ENCODE measurements at regions not wholly inside any gene's neighbourhood (a gene's known extent, or its start where the extent isn't known, plus 50 kb on each side); places are given as distances from the start of the nearest gene placed in this dataset.
"Not testable (repeated sequence)": the region's sequence is repeated elsewhere in the genome, so short reads cannot be mapped to it uniquely, and the experiment has no call there.

DNA sequence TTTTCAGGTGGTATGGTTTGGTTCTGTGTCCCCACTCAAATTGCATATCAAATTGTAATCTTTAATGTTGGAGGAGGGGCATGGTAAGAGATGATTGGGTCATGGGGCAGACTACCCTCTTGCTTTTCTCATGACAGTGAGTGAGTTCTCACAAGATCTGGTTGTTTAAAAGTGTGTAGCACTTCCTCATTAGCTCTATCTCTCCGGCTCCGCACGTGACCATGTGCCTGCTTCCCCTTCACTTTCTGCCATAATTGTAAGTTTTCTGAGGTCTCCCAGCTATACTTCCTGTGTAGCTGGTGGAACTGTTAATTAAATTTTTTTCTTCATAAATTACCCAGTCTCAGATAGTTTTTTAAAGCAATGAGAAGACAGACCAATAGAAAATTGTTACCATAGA is 843.2 kb downstream of the AMY1C start:
- ATAC-seq (no peak), DNase-seq (no peak)

DNA sequence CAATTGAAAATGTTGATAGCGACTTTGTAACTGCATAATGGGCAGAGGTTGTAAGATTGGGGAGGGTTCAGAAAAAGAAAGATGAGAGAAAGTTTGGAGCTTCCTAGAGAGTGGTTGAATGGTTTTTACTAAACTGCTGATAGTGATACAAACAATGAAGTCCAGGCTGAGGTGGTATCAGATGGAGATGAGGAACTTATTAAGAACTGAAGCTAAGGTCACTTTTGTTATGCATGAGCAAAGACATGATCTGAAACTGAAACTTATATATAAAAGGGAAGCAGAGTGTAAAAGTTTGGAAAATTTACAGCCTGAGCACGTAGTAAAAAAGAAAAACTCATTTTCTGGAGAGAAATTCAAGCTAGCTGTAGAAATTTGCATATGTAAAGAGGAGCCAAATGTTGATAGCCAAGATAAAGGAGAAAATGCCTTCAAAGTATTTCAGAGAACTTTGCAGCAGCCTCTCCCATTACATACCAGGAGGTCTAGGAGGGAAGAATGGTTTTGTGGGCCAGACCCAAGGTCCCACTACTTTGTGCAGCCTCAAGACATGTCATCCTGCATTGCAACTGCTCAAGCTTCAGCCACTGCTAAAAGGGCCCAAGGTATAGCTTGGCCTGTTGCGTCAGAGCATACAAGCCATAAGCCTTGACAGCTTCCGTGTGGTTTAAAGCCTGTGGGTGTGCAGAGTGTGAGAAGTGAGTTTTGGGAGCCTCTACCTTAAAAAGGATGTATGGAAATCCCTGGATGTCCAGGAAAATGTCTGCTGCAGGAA is 843.9 kb downstream of the AMY1C start:
- no peak for DNase-seq
- intact Hi-C loops (cut with DNase I): no loop called here
- no peak for ATAC-seq

More for the DNA sequence above, 843.2 kb downstream of the AMY1C start:
- intact Hi-C loops (cut with DNase I): no loop called here

- intact Hi-C loops (cut with DNase I): no loop called here
- no peak for ATAC-seq
- no peak for DNase-seq
Measured at GRCh38 chr1:104617474-104617873, 867.8 kb downstream of the AMY1C start.

DNA sequence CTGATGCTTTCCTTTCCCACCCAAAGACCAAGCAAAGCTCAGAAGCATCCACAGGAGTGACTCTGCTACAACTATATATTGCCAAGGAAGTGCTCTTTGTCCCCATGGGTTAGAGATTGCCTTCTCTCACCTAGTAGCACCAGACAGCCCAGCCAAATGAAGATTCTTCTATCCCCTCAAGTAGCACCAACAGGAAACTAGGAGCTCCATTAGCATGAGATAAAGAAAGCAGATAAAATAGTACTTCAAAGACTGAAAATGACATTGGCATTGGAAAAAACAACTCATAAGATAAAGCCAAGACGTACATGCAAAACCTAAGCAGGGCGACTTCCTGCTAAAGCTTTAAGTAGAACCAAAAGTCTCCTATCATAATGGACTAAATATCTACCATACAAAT is 871.5 kb downstream of the AMY1C start:
- DNase-seq (no peak), ATAC-seq (no peak)
- intact Hi-C loops (cut with DNase I): no loop called here

- no peak for DNase-seq
- ATAC-seq: no peak
- intact Hi-C loops (cut with DNase I): no loop called here
Measured at GRCh38 chr1:104624538-104624937, 874.8 kb downstream of the AMY1C start.

DNA sequence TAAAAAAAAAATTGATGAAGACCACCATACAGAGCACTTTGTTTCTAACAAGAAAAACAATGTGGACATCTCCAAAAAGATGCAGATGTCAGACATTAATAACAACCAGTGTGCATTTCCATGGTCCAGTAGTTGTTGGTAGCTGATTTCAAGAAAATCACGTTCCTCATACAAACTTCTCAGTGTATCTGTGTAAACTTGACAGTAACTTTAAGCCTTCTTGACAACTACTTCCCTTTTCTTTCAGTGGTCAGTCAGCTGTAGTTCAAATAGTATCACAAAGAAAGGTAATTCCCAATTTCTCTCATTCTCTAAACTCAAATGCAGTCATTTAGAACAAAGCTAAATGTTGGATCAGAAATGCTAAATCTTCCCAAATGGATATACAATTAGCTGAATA is 879.9 kb downstream of the AMY1C start:
- no peak for DNase-seq
- intact Hi-C loops (cut with DNase I): no loop called here
- ATAC-seq: no peak

DNA sequence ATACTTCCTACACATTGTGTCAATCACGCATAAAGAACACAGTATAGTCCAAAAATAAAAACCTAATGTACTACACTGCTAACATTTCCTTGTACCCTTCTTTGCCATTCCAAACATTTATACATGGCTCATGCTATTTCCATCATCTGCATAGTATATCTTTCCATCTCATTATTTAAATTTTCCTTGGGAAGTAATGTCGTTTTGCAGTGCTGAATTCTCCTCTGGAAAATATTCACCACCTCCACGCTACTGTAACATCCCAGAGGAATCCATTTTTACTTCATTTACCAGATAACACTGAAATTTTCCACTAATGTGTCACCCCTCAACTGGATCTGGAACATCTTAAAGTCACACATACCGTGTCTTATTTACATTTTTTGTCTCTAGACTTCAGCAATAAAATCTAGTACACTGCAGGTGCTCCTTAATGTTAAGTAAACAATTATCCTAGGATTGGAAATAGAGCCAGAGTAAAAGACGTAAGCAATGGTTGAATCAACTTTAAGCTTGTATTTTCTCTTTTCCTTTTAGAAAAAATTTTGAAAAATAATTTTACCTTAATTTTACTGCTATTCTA is 881.0 kb downstream of the AMY1C start:
- DNase-seq: no peak
- no peak for ATAC-seq
- intact Hi-C loops (cut with DNase I): no loop called here

GRCh38 chr1:104636581-104636980 is 886.9 kb downstream of the AMY1C start:
- no peak for DNase-seq
- intact Hi-C loops (cut with DNase I): no loop called here
- no peak for ATAC-seq

DNA sequence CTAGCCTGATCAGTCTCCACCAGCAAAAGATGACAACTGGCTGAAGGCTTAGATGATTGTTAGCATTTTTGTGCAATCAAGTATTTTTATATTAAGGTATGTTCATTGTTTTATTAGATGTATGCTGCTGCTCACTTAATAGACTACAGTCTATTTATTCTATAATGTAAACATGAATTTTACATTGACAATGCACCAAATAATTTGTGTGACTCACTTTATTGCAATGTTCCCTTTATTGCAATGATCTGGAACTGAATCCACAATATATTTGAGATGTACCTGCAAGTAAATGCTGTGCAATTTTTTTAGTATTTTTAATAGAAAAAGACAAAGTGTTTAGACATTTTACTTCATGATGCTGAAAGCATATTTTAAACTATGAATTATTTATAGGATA is 896.5 kb downstream of the AMY1C start:
- DNase-seq (no peak), ATAC-seq (no peak)
- intact Hi-C loops (cut with DNase I): no loop called here

- DNase-seq (no peak), ATAC-seq (no peak)
- intact Hi-C loops (cut with DNase I): no loop called here
Measured at GRCh38 chr1:104648269-104648691, 898.6 kb downstream of the AMY1C start.

DNA sequence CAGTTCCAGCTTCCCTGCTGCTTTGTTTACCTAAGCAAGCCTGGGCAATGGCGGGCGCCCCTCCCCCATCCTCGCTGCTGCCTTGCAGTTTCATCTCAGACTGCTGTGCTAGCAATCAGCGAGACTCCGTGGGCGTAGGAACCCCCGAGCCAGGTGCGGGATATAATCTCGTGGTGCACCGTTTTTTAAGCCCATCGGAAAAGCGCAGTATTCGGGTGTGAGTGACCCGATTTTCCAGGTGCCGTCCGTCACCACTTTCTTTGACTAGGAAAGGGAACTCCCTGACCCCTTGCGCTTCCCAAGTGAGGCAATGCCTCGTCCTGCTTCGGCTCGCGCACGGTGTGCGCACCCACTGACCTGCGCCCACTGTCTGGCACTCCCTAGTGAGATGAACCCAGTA is 914.7 kb downstream of the AMY1C start:
- intact Hi-C loops (cut with DNase I); ATAC-seq; DNase-seq: not testable (repeated sequence)

GRCh38 chr1:104665300-104665699 is 915.6 kb downstream of the AMY1C start:
- intact Hi-C loops (cut with DNase I): no loop called here
- no peak for DNase-seq
- no peak for ATAC-seq

GRCh38 chr1:104671684-104672353 is 922.1 kb downstream of the AMY1C start:
- DNase-seq (no peak), ATAC-seq (no peak)
- intact Hi-C loops (cut with DNase I): no loop called here

DNA sequence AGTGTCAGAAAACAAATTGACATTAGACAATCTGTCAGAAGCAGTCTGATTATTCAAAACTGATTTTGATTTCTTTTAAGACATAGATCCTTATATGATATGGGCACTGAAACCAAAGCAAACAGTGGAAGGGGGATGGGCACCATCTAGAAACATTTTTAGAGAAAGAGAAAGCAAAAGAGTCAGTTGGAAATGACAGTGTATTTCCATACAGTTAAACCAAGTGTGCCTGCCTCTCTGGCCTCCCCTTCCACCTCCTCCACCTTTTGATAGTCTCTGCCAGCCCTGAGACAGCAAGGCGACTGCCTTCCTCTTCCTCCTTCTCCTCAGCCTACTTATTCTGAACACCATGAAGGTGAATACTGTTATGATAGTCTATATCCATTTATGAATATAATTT is 949.7 kb downstream of the AMY1C start:
- intact Hi-C loops (cut with DNase I): no loop called here
- ATAC-seq: no peak

GRCh38 chr1:104702731-104703130 is 953.0 kb downstream of the AMY1C start:
- ATAC-seq (no peak), DNase-seq (no peak)
- intact Hi-C loops (cut with DNase I): no loop called here

More for the DNA sequence above, 949.7 kb downstream of the AMY1C start:
- DNase-seq: no peak

DNA sequence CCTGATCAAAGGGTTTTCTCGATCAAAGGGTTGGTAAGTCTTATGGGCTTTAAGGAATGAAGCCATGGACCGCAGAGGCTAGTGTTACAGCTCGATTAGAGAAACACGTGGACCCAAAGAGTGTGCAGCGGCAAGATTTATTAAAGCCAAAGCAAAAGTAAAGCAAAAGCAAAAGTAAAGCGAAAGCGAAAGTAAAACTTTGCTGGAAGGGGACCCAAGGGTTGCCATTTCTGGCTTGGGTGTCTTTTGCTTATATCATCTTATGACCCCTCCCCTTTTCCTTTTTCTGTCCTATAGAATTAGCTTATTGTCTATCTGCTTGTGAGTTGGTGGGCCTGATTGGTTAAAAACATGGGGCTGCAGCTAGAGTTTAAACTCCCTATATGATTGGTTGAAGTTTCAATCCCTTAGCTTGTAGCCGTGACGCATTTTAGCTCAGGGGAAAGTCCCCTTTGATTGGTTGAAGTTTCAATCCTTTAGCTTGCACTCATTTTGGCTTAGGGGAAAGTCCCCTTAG is 957.0 kb downstream of the AMY1C start:
- intact Hi-C loops (cut with DNase I): no loop called here
- no peak for ATAC-seq
- no peak for DNase-seq

DNA sequence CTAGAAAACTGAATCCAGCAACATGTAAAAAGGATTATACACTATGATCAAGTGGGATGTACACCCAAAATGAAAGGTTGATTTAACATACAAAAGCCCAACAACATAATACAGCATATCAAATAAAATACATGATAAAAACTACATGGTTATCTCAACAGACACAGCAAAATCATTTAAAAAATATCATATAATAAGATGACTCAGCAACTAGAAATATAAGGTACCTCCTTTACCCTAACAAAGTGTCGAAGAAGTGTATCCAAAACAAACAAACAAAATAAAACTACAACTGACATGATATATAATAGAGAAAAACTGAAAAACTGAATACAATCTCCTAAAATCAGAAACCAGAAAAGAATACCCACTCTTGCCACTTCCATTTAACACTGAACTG is 969.1 kb downstream of the AMY1C start:
- ATAC-seq (no peak), DNase-seq (no peak)
- intact Hi-C loops (cut with DNase I): no loop called here

DNA sequence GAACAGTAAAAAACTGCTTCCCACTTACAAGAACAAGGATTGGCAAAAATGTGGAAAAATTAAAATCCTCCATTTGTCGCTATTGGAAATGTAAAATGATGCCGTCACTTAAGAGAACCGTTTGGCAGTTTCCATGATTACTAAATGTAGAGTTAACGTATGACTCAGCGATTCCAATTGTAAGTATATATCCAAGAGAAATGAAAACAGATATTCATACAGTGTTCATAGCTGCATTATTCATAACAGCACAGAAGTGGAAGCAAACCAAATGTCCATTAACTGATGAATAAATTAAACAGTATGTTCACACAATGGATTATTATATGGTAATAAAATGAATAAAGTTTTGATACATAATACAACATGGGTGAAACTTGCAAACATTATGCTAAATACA is 971.0 kb downstream of the AMY1C start:
- DNase-seq (no peak), ATAC-seq (no peak)
- intact Hi-C loops (cut with DNase I): no loop called here

- DNase-seq (no peak), ATAC-seq (no peak)
- intact Hi-C loops (cut with DNase I): no loop called here
Measured at GRCh38 chr1:104726917-104727316, 977.2 kb downstream of the AMY1C start.

- no peak for ATAC-seq
- no peak for DNase-seq
- intact Hi-C loops (cut with DNase I): no loop called here
Measured at GRCh38 chr1:104733866-104734265, 984.2 kb downstream of the AMY1C start.

All from left cardiac atrium (tissue), 4 donors.